22Rv1 (cell line): ENCODE measurements at regions not wholly inside any gene's neighbourhood (a gene's known extent, or its start where the extent isn't known, plus 50 kb on each side); places are given as distances from the start of the nearest gene placed in this dataset.

Experiments used
- CTCF ChIP-seq: fragments of 450-650 bp; IDR thresholded peaks from 2 replicates; pipeline ENCODE4 v1.5.1; 2017; ENCODE audit warnings: mild to moderate bottlenecking
- ZFX ChIP-seq: fragments of 450-650 bp; IDR thresholded peaks from 2 replicates; pipeline ENCODE4 v1.6.1; 2017; ENCODE audit warnings: antibody characterized with exemption, borderline replicate concordance

GRCh38 chr6:76881414-76881813 lies 581.9 kb downstream of the HTR1B start:
- TF ChIP-seq CTCF (no peak), ZFX (no peak)
